ENCODE measurements at regions not wholly inside any gene's neighbourhood (a gene's known extent, or its start where the extent isn't known, plus 50 kb on each side); places are given as distances from the start of the nearest gene placed in this dataset.

GRCh38 chrX:140110081-140110650 lies 144.8 kb upstream of the CXorf66 start:
- H3K9me3 ChIP-seq: no peaks in the 10 kb centered on the region
- no peak for TF ChIP-seq CTCF (IDR thresholded peaks at IDR 0.05)
- H3K27me3 ChIP-seq: no peaks in the 10 kb centered on the region
- H3K36me3 ChIP-seq: no peaks in the 10 kb centered on the region
- no peaks in the 10 kb centered on the region for H3K4me1 ChIP-seq (ENCODE audit: control insufficient read depth in 1 of 2, insufficient read depth in 1 of 2, low read depth in 1 of 2, low read length in 1 of 2)
- no peak overlapping the region for H3K4me3 ChIP-seq (ENCODE audit: low read depth in 1 of 2, low read length in 1 of 2)
- no peak overlapping the region for H3K27ac ChIP-seq

- no peak overlapping the region for H3K27ac ChIP-seq
- H3K36me3 ChIP-seq: no peaks in the 10 kb centered on the region
- TF ChIP-seq CTCF (IDR thresholded peaks at IDR 0.05): no peak
- H3K4me3 ChIP-seq (ENCODE audit: low read depth in 1 of 2, low read length in 1 of 2): no peak overlapping the region
- no peaks in the 10 kb centered on the region for H3K27me3 ChIP-seq
- H3K4me1 ChIP-seq (ENCODE audit: control insufficient read depth in 1 of 2, insufficient read depth in 1 of 2, low read depth in 1 of 2, low read length in 1 of 2): no peaks in the 10 kb centered on the region
- no peaks in the 10 kb centered on the region for H3K9me3 ChIP-seq
Measured at GRCh38 chrX:140104760-140105159, 139.4 kb upstream of the CXorf66 start.

- no peaks in the 10 kb centered on the region for H3K36me3 ChIP-seq
- H3K27ac ChIP-seq: no peak overlapping the region
- H3K4me3 ChIP-seq (ENCODE audit: low read depth in 1 of 2, low read length in 1 of 2): no peak overlapping the region
- H3K9me3 ChIP-seq: no peaks in the 10 kb centered on the region
- H3K27me3 ChIP-seq: no peaks in the 10 kb centered on the region
- no peaks in the 10 kb centered on the region for H3K4me1 ChIP-seq (ENCODE audit: control insufficient read depth in 1 of 2, insufficient read depth in 1 of 2, low read depth in 1 of 2, low read length in 1 of 2)
- no peak for TF ChIP-seq CTCF (IDR thresholded peaks at IDR 0.05)
Measured at GRCh38 chrX:140099221-140099620, 133.9 kb upstream of the CXorf66 start.

- Histone ChIP-seq H3K27me3 (peaks cover 65% of the 10 kb centered on the region), H3K36me3 (no peaks in the 10 kb centered on the region), H3K4me3 (ENCODE audit: low read depth in 1 of 2, low read length in 1 of 2) (no peak overlapping the region), H3K4me1 (ENCODE audit: control insufficient read depth in 1 of 2, insufficient read depth in 1 of 2, low read depth in 1 of 2, low read length in 1 of 2) (no peaks in the 10 kb centered on the region), H3K27ac (no peak overlapping the region), H3K9me3 (no peaks in the 10 kb centered on the region)
- TF ChIP-seq CTCF (IDR thresholded peaks at IDR 0.05): no peak
Measured at GRCh38 chrX:140092121-140092520, 126.8 kb upstream of the CXorf66 start.

- H3K4me3 ChIP-seq (ENCODE audit: low read depth in 1 of 2, low read length in 1 of 2): no peak overlapping the region
- no peaks in the 10 kb centered on the region for H3K36me3 ChIP-seq
- no peak overlapping the region for H3K27ac ChIP-seq
- peaks cover 70% of the 10 kb centered on the region for H3K27me3 ChIP-seq
- no peaks in the 10 kb centered on the region for H3K4me1 ChIP-seq (ENCODE audit: control insufficient read depth in 1 of 2, insufficient read depth in 1 of 2, low read depth in 1 of 2, low read length in 1 of 2)
- H3K9me3 ChIP-seq: no peaks in the 10 kb centered on the region
- no peak for TF ChIP-seq CTCF (IDR thresholded peaks at IDR 0.05)
Measured at GRCh38 chrX:140091125-140091886, 126.0 kb upstream of the CXorf66 start.
